HUES48 (cell line): ENCODE measurements at regions not wholly inside any gene's neighbourhood (a gene's known extent, or its start where the extent isn't known, plus 50 kb on each side); places are given as distances from the start of the nearest gene placed in this dataset.
"Not testable (repeated sequence)": the region's sequence is repeated elsewhere in the genome, so short reads cannot be mapped to it uniquely, and the experiment has no call there.

Experiments used
- H3K27ac ChIP-seq: one replicate; pipeline ENCODE4 v1.7.0; 2013; ENCODE audit warnings: low read depth, low read length, inconsistent platforms
- H3K27me3 ChIP-seq: 2 replicates; pipeline ENCODE4 v1.6.1; 2013; ENCODE audit warnings: mild to moderate bottlenecking, low read length; ENCODE audit not compliant: control insufficient read depth, insufficient read depth
- H3K36me3 ChIP-seq: 2 replicates; pipeline ENCODE4 v1.6.1; 2013; ENCODE audit warnings: low read length; ENCODE audit not compliant: control insufficient read depth, insufficient read depth
- H3K4me1 ChIP-seq: 2 replicates; pipeline ENCODE4 v1.6.1; 2013; ENCODE audit warnings: mild to moderate bottlenecking, low read length; ENCODE audit not compliant: control insufficient read depth, insufficient read depth
- H3K4me3 ChIP-seq: 2 replicates; pipeline ENCODE4 v1.5.1; 2013; ENCODE audit warnings: mild to moderate bottlenecking, low read depth, low read length
- H3K9ac ChIP-seq: 2 replicates; pipeline ENCODE4 v1.6.1; 2013; ENCODE audit warnings: mild to moderate bottlenecking, low read depth, low read length, moderate library complexity
- H3K9me3 ChIP-seq: 2 replicates; pipeline ENCODE4 v1.6.1; 2013; ENCODE audit warnings: low read length; ENCODE audit not compliant: control insufficient read depth, insufficient read depth

DNA sequence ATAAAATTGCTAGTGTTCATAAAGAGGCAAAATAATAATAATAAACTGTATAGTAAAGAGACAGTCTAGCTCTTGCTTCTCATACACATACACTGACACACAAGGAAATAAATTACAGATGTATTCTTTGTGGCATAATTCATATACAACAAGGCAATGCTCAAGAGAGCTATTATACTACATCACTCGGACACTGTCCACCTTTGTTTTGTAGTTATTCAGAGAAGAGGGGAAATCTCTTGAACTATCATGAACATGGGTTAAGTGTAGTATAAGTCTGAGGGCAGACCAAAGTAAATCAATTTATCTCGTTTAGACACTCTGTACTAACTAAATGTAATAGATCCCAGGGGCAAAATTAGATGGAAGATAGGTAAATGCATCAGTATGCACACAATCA lies 72.7 kb upstream of the PHIP start:
- H3K27me3 ChIP-seq, result no peaks in the 10 kb centered on the region
- H3K4me3 ChIP-seq, result no peak overlapping the region
- no peaks in the 10 kb centered on the region for H3K9me3 ChIP-seq
- no peaks in the 10 kb centered on the region for H3K36me3 ChIP-seq
- H3K27ac ChIP-seq, result peak overlapping the region; percentile 92
- H3K4me1 ChIP-seq, result peaks cover 51% of the 10 kb centered on the region
- no peak overlapping the region for H3K9ac ChIP-seq

DNA sequence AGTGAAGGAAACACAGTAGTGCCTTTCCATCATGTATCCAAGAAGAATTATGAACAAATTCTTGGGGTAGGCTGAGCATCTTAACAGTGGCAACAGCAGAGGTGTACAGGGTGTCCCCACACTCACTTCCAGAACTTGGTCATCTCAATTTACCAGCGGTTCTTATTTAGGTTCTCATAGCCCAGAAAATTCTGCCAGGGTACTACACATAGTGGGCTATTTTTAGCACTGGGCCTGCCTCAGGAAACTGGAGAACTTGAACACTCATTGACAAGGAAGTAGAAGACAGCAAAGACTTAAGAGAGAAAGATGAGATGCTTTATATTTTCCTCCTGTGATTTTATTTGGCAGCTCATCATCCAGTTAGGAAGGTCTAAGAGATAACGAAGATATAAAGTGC lies 71.8 kb upstream of the PHIP start:
- Histone ChIP-seq H3K9me3 (no peaks in the 10 kb centered on the region), H3K4me1 (peaks cover 51% of the 10 kb centered on the region), H3K9ac (no peak overlapping the region), H3K4me3 (no peak overlapping the region), H3K27me3 (no peaks in the 10 kb centered on the region), H3K36me3 (no peaks in the 10 kb centered on the region), H3K27ac (no peak overlapping the region)

DNA sequence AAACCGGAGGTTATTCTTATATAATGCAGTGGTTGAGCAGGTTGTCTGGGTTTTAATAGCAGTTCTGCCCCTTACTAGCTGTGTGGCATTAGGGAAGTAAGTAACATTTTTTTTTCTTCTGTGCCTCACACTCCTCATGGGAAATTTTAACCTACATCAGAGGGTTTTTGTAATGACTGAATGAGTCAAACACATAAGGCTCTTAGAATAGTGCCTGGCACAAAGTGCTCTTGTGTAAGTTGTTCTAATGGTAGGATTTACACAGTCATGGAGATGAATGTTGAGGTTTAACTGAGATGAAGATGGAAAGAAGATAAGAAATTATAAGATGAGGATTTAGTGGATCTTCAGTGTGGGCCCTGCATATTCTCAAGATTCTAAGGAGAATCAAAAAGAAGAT lies 68.4 kb upstream of the PHIP start:
- no peaks in the 10 kb centered on the region for H3K9me3 ChIP-seq
- H3K4me1 ChIP-seq, result peaks cover 22% of the 10 kb centered on the region
- H3K27me3 ChIP-seq, result no peaks in the 10 kb centered on the region
- no peak overlapping the region for H3K27ac ChIP-seq
- no peak overlapping the region for H3K4me3 ChIP-seq
- H3K9ac ChIP-seq, result no peak overlapping the region
- no peaks in the 10 kb centered on the region for H3K36me3 ChIP-seq

DNA sequence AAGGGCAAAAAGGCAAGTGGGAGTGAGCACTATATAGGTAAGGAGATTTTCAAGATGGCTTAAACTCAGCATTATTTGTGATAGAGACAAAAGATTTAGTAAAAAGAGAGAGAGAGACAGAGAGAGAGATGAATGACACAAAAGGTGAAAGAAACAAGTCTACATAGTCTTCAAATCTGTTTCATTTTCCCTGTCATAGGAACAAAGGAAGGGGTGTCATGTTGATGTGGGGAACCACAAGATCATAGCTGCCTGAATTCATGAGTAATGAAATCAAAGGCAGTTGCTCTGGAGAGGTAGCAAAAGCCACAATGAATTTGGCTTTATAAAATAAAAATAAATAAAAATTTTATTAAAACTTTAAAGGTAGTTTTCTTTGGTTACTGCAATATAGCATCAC lies 67.2 kb upstream of the PHIP start:
- Histone ChIP-seq H3K27ac (no peak overlapping the region), H3K36me3 (no peaks in the 10 kb centered on the region), H3K9me3 (no peaks in the 10 kb centered on the region), H3K4me1 (peaks cover 10% of the 10 kb centered on the region), H3K9ac (no peak overlapping the region), H3K4me3 (no peak overlapping the region), H3K27me3 (no peaks in the 10 kb centered on the region)

DNA sequence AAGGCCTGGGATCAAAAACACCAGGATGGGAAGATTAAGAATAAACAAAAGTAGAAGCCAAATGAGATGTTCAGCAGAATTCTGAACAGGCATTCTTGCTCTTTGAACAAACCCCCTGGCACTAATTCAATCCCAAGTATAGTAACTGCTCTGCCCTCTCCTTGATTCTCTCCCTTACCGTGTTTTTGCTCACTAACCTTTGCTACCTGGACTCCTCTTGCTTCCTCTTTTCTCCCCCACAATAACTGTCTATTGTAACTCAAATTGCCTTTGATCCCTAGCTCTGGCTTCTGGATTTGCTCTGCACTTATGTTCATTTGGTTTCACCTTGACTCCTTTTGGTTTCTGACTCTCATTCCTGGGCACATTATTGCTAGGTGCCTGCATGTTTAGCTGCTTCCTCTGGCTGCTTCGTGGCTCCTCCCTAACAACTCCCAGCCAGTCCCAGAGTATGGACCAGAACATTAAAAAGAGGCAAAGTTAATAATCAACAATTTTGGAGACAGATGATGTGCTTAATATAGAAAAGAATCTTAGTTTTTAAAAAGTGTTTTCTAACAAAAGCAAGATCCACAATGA lies 65.4 kb upstream of the PHIP start:
- Histone ChIP-seq H3K4me1 (peaks cover 3% of the 10 kb centered on the region; the same call in 1 of the 2 replicates), H3K9me3 (no peaks in the 10 kb centered on the region), H3K9ac (no peak overlapping the region), H3K4me3 (no peak overlapping the region), H3K27me3 (no peaks in the 10 kb centered on the region), H3K27ac (no peak overlapping the region), H3K36me3 (no peaks in the 10 kb centered on the region)

DNA sequence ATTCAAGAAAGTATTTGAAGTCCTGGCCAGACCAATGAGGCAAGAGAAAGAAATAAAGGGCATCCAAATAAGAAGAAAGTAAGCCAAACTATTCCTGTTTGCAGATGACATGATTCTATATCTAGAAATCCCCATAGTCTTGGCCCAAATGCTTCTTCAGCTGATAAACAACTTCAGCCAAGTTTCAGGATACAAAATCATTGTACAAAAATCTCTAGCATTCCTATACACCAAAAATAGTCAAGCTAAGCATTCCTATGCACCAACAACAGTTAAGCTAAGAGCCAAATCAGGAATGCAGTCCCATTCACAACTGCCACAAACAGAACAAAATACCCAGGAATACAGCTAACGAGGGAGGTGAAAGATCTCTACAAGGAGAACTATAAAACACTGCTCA lies 60.1 kb upstream of the PHIP start:
- H3K9me3 ChIP-seq, result peaks cover 18% of the 10 kb centered on the region
- 0 out of 2 replicates have a peak, but pooled peaks cover 3% of the 10 kb centered on the region for H3K4me1 ChIP-seq
- H3K27me3 ChIP-seq, result no peaks in the 10 kb centered on the region
- H3K4me3 ChIP-seq, result no peak overlapping the region
- H3K36me3 ChIP-seq, result no peaks in the 10 kb centered on the region
- H3K9ac ChIP-seq, result no peak overlapping the region
- H3K27ac ChIP-seq, result no peak overlapping the region

DNA sequence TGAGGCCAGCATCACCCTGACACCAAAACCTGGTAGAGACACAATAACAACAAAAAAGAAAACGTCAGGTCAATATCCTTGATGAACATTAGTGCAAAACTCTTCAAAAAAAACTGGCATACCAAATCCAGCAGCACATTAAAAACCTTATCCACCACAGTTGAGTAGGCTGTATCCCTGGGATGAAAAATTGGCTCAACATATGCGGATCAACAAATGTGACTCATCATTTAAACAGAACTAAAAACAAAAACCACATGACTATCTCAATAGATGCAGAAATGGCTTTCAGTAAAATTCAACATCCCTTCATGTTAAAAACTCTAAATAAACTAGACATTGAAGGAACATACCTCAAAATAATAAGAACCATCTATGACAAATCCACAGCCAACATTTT lies 59.6 kb upstream of the PHIP start:
- no peak overlapping the region for H3K4me3 ChIP-seq

DNA sequence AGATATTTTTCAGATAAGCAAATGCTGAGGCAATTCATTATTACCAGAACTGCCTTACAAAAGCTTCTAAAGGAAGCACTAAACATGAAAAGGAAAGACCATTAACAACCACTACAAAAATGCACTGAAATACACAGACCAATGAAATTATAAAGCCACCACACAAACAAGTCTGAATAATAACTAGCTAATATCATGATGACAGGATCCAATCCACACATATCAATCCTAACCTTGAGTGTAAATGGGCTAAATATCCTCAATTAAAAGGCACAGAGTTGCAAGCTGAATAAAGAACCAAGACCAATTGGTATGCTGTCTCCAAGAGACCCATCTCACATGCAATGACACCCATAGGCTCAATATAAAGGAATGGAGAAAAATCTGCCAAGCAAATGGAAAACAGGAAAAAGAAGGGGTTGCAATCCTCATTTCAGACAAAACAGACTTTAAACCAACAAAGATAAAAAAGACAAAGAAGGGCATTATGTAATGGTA lies 58.0 kb upstream of the PHIP start:
- no peak overlapping the region for H3K27ac ChIP-seq
- H3K4me1 ChIP-seq, result 0 out of 2 replicates have a peak, but pooled peaks cover 3% of the 10 kb centered on the region
- H3K4me3 ChIP-seq, result no peak overlapping the region
- H3K9ac ChIP-seq, result no peak overlapping the region
- peaks cover 18% of the 10 kb centered on the region for H3K9me3 ChIP-seq
- H3K27me3 ChIP-seq, result no peaks in the 10 kb centered on the region
- H3K36me3 ChIP-seq, result no peaks in the 10 kb centered on the region

More for the DNA sequence above, 59.6 kb upstream of the PHIP start:
- H3K27ac ChIP-seq, result no peak overlapping the region
- H3K36me3 ChIP-seq, result no peaks in the 10 kb centered on the region
- H3K9me3 ChIP-seq, result peaks cover 18% of the 10 kb centered on the region
- 0 out of 2 replicates have a peak, but pooled peaks cover 3% of the 10 kb centered on the region for H3K4me1 ChIP-seq
- no peak overlapping the region for H3K9ac ChIP-seq
- no peaks in the 10 kb centered on the region for H3K27me3 ChIP-seq

DNA sequence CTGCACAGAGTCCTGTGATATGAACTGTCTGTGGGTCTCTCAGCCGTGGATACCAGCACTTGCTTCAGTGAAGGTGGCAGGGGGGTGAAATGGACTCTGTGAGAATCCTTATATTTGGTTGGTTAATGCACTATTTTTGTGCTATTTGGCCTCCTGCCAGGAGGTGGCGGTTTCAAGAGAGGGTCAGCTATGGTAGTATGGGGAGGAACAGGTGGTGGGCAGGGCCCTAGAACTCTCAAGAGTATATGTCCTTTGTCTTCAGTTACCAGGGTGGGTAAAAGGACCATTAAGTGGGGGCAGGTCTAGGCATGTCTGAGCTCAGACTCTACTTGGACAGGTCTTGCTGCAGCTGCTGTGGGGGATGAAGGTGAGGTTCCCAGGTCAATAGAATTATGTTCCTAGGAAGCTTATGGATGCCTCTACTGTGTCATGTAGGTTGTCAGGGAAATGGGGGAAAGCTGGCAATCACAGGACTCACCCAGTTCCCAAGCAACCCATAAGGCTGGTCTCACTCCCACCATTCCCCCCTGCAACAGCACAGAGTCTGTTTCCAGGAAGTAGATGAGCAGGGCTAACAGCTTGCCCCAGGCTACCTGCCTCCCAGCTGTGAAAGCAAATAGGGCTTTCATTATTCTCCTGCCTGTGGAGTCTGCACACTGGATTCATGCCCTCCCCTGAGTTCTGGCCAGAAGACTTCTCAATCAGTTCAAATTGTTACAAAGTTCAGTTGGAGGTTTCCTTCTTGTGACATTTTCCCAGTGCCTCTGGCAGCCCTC lies 56.8 kb upstream of the PHIP start:
- Histone ChIP-seq H3K9me3 (peaks cover 18% of the 10 kb centered on the region), H3K9ac (no peak overlapping the region), H3K27ac (no peak overlapping the region), H3K4me3 (no peak overlapping the region; the same call in 1 of the 2 replicates), H3K36me3 (no peaks in the 10 kb centered on the region), H3K4me1 (0 out of 2 replicates have a peak, but pooled peaks cover 3% of the 10 kb centered on the region), H3K27me3 (no peaks in the 10 kb centered on the region)

DNA sequence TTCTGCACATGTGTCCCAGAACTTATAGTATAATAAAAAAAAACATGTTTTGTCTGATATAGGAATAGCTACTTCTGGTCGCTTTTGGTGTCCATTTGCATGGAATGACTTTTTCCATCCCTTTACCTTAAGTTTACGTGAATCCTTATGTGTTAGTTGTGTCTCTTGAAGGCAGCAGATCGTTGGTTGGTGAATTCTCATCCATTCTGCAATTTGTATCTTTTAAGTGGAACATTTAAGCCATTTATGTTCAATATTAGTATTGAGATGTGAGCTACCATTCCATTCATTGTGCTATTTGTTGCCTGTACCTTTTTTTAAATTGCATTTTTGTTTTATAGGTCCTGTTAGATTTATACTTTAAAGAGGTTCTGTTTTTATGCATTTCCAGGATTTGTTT lies 55.1 kb upstream of the PHIP start:
- H3K4me1 ChIP-seq, result 0 out of 2 replicates have a peak, but pooled peaks cover 3% of the 10 kb centered on the region

DNA sequence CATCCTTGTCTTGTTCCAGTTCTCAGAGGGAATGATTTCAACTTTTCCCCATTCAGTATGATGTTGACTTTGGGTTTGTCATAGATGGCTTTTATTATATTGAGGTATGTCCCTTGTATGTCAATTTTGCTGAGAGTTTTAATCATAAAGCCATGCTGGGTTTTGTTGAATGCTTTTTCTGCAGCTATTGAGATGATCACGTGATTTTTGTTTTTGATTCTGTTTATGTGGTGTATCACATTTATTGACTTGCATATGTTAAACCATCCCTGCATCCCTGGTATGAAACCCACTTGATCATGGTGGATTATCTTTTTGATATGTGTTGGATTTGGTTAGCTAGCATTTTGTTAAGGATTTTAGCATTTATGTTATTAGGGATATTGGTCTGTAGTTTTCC lies 53.2 kb upstream of the PHIP start:
- H3K36me3 ChIP-seq, H3K9ac ChIP-seq, H3K27ac ChIP-seq, H3K27me3 ChIP-seq, H3K4me3 ChIP-seq: not testable (repeated sequence)
- peaks cover 18% of the 10 kb centered on the region for H3K9me3 ChIP-seq
- H3K4me1 ChIP-seq, result peaks cover 11% of the 10 kb centered on the region; the same call in 1 of the 2 replicates

More for the DNA sequence above, 55.1 kb upstream of the PHIP start:
- Histone ChIP-seq H3K9ac (no peak overlapping the region), H3K27ac (no peak overlapping the region), H3K36me3 (no peaks in the 10 kb centered on the region), H3K4me3 (no peak overlapping the region), H3K27me3 (no peaks in the 10 kb centered on the region), H3K9me3 (peaks cover 18% of the 10 kb centered on the region)
